ENCODE measurements at regions not wholly inside any gene's neighbourhood (a gene's known extent, or its start where the extent isn't known, plus 50 kb on each side); places are given as distances from the start of the nearest gene placed in this dataset.
A peak's percentile ranks its signal among the peaks of the same experiment; 100 is the strongest.

DNA sequence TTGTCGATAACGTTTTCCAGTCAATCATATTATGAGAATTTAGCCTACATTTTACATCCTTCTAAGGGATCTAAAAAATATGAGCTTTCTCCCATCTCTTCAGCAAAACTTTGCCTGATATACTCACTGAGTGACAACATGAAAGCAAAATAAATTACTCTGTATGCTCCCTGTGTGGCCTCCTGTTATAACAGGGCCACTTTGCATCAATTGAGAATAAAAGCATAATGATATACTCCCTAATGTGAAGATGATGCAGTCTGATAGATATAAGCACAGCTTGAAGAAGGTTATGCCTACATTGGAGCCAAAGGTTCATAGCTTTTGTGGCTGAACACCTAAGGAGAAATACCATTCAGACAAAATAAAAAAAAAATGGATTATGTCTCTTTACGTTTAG, 561.3 kb upstream of the ZNF717 start:
- Histone ChIP-seq H3K27me3 (ENCODE audit: control insufficient read depth, insufficient read depth) (no peaks in the 10 kb centered on the region), H3K9me3 (ENCODE audit: control insufficient read depth, low read length) (no peaks in the 10 kb centered on the region), H3K27ac (ENCODE audit: low read length) (no peak overlapping the region), H3K4me3 (ENCODE audit: low read length) (no peak overlapping the region), H3K4me1 (ENCODE audit: control insufficient read depth, insufficient read depth, low read length) (no peaks in the 10 kb centered on the region)
- ATAC-seq (no peak), DNase-seq (no peak)
- 84% methylated on average over 3 of the region's 3 CpGs for WGBS
- intact Hi-C loops (cut with DNase I) = no loop called here

DNA sequence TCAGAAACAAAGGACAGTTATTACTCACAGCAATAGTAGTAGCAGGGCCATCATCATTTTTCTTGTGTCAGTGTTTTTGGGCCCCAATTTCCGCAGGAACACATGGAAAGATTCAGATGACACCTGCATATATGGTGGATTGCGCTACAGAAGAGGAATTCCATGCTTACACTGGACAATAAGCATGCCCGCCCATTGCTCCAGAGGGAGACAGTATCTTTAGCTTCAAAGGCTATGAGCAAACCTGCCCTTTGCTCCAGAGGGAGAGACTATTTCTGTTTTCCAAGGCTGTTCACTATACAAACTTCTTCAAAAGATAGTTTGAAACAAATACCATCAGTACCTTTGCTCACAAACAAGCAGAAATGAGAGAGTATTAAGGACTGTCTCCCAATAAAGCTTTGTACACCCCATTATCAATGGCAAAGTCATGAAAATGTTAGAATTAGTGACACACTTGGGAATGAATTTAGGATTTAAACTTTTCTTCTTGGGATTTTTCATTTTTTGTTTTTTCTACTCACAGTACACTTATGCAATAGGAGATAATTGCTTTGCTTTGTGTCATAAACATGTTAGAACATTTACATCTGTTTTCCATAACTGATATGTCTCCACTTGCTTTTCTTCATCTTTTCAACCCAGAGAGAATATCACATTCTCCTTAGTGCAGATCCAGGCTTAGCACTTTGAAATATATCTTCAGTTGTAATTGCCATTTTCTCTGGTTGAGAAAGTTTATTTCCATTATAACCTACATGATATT, 564.5 kb upstream of the ZNF717 start:
- H3K4me1 ChIP-seq (ENCODE audit: control insufficient read depth, insufficient read depth, low read length) = no peaks in the 10 kb centered on the region
- intact Hi-C loops (cut with DNase I) = no loop called here
- DNase-seq (no peak), ATAC-seq (no peak)
- H3K9me3 ChIP-seq (ENCODE audit: control insufficient read depth, low read length) = no peaks in the 10 kb centered on the region
- H3K27me3 ChIP-seq (ENCODE audit: control insufficient read depth, insufficient read depth) = no peaks in the 10 kb centered on the region
- no peak overlapping the region for H3K27ac ChIP-seq (ENCODE audit: low read length)
- no peak overlapping the region for H3K4me3 ChIP-seq (ENCODE audit: low read length)
- WGBS = 86% methylated on average over 3 of the region's 3 CpGs

DNA sequence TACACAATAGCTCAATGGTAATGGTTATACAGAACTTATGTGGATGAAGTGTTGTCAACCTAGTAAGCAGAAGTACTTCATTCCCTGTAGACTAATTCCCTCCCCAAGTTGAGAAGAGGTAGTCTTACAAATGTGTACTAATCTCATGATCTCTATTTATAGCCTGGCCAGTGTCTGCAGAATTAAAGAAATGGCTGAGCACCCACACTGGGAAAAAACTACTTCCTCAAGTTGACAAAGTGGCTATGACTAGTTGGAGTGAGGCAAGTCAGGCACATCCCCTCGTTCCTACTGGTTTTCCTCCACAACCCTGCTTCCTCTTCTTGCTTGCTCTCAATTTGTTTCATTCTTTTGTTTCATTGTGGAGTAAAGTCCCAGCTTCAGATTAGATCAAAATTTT, 566.7 kb upstream of the ZNF717 start:
- no peak for ATAC-seq
- intact Hi-C loops (cut with DNase I) = no loop called here
- H3K9me3 ChIP-seq (ENCODE audit: control insufficient read depth, low read length) = no peaks in the 10 kb centered on the region
- no peaks in the 10 kb centered on the region for H3K4me1 ChIP-seq (ENCODE audit: control insufficient read depth, insufficient read depth, low read length)
- WGBS = 51% methylated on average over 1 of the region's 1 CpG
- no peak overlapping the region for H3K27ac ChIP-seq (ENCODE audit: low read length)
- no peaks in the 10 kb centered on the region for H3K27me3 ChIP-seq (ENCODE audit: control insufficient read depth, insufficient read depth)
- no peak overlapping the region for H3K4me3 ChIP-seq (ENCODE audit: low read length)
- DNase-seq = no peak

DNA sequence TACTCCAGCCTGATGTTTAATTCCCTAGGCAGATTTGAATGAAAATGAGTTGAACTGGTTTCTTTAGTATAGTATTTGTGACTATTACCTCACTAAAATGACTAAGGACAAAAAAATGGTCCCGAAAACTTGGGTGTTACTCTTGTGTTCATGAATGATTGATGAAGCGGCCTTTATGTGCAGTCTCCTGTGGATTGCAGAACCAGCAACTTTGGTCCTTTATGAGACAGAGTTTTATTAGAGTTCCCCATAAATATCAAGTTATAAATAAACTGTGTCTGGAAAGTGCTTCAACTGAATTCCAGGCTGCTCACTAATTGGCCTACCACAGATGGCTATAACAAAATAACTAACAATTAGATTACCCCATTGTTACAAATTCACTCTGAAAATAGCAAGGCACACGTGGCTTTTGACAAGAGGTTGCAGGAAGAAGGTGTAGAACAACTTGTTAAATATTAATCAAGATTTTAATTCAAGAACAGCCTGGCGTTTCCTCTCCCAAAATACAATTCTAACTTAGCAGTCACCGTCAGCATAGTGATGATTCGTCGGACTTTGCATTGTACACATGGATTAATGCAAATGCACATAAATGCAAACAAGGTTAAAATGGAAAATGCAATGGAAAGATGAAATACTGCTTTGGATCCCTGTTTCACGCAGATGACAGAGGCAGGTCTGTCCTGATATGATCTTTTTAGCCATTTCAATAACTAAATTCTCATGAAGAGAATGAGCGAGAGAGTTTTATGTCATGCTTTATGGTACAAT, 567.3 kb upstream of the ZNF717 start:
- ATAC-seq (no peak), DNase-seq (no peak)
- H3K27me3 ChIP-seq (ENCODE audit: control insufficient read depth, insufficient read depth) = no peaks in the 10 kb centered on the region
- H3K4me3 ChIP-seq (ENCODE audit: low read length) = no peak overlapping the region
- WGBS = 79% methylated on average over 9 of the region's 9 CpGs
- intact Hi-C loops (cut with DNase I) = no loop called here
- no peaks in the 10 kb centered on the region for H3K4me1 ChIP-seq (ENCODE audit: control insufficient read depth, insufficient read depth, low read length)
- no peak overlapping the region for H3K27ac ChIP-seq (ENCODE audit: low read length)
- H3K9me3 ChIP-seq (ENCODE audit: control insufficient read depth, low read length) = no peaks in the 10 kb centered on the region

DNA sequence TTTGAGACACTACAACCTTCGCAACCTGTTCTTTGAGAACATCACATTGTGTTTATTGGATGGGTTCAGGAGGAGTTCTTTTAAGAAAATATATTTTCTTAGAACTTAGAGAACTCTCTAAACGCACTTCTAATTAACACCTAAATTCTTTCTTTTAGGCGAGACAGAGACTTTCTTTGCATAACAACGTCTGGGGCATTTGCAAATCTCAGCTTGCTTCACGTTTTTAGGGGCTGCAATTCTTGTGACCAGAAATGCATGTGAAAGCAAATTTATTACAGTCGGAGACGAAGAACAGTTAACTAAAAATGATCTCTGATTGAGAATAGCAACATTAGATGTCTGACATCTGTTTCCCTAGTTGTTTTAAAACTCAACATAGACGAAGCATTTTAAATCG, 568.3 kb upstream of the ZNF717 start:
- no peaks in the 10 kb centered on the region for H3K27me3 ChIP-seq (ENCODE audit: control insufficient read depth, insufficient read depth)
- no peak overlapping the region for H3K4me3 ChIP-seq (ENCODE audit: low read length)
- no peaks in the 10 kb centered on the region for H3K4me1 ChIP-seq (ENCODE audit: control insufficient read depth, insufficient read depth, low read length)
- WGBS = 55% methylated on average over 9 of the region's 9 CpGs
- H3K9me3 ChIP-seq (ENCODE audit: control insufficient read depth, low read length) = no peaks in the 10 kb centered on the region
- DNase-seq (no peak), ATAC-seq (no peak)
- intact Hi-C loops (cut with DNase I) = no loop called here
- H3K27ac ChIP-seq (ENCODE audit: low read length) = no peak overlapping the region

DNA sequence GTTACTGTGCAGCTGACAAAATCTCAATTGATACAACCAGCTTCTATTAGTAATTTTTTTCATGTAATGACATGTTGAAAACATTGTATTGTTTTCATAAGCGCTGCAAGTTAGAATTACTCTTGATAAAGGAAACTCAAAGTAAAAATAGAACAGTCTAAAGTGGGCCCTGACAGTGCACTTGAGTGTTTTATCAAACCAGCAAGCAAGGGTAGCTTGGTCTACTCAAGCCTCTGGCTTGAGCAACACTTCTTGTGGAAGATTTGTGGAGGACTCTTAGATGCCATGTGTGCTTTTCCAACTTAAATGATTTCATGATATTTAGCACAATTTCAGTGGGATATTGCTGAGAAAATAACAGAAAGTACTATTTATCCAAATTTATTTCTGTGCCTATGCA, 575.7 kb upstream of the ZNF717 start:
- peak in 1 of 2 donors; percentile 67 for ATAC-seq
- Histone ChIP-seq H3K27ac (ENCODE audit: low read length) (no peak overlapping the region), H3K27me3 (ENCODE audit: control insufficient read depth, insufficient read depth) (no peaks in the 10 kb centered on the region), H3K4me3 (ENCODE audit: low read length) (no peak overlapping the region), H3K4me1 (ENCODE audit: control insufficient read depth, insufficient read depth, low read length) (no peaks in the 10 kb centered on the region), H3K9me3 (ENCODE audit: control insufficient read depth, low read length) (no peaks in the 10 kb centered on the region)
- intact Hi-C loops (cut with DNase I) = loop anchor here in 2 of 4 donors (10.0 kb wide), 2 partner anchors 214 to 224 kb away; no protein-coding TSS in a partner anchor
- no peak for DNase-seq
- WGBS = 32% methylated on average over 1 of the region's 1 CpG

DNA sequence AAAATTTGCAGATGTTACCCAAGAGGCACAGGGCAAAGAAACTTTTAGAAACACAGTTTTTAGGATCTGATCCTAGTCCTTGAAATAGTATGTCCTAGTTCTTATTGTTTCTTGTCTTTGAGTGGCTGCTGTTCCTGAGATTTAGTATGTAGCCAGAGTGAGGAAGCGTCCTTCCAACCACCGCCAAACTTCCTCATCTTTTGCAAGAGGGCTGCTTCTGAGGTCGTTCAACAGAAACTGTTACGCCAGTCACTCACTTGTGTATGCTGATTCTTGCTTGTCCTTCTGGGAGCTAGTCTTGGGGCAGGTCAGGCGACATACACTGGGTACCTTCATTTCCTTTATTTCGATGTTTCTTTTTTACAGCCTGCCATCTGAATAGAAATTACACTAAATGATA, 577.3 kb upstream of the ZNF717 start:
- Histone ChIP-seq H3K9me3 (ENCODE audit: control insufficient read depth, low read length) (no peaks in the 10 kb centered on the region), H3K27ac (ENCODE audit: low read length) (no peak overlapping the region), H3K27me3 (ENCODE audit: control insufficient read depth, insufficient read depth) (no peaks in the 10 kb centered on the region), H3K4me3 (ENCODE audit: low read length) (no peak overlapping the region), H3K4me1 (ENCODE audit: control insufficient read depth, insufficient read depth, low read length) (no peaks in the 10 kb centered on the region)
- 74% methylated on average over 6 of the region's 6 CpGs for WGBS
- intact Hi-C loops (cut with DNase I) = loop anchor here in 2 of 4 donors (10.0 kb wide), 2 partner anchors 212 to 222 kb away; no protein-coding TSS in a partner anchor
- ATAC-seq (no peak), DNase-seq (no peak)

DNA sequence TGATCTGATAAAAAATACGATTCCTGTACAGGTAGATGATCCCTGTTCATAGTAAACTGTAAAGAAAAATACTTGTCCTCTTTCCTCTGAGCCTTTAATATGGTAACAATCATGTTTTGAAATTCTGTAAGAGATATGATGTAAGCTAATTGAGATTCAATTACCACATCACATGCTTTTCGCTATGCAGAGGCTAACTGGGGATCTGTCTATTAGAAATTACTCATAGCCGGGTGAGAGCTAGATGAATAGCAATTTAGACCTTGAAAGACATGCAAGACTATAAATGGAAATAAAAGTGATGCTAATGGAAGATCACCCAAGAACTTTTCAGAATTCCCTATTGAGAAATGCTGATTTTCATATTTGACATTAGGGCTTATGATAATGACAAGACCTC, 579.9 kb upstream of the ZNF717 start:
- DNase-seq (no peak), ATAC-seq (no peak)
- no peak overlapping the region for H3K4me3 ChIP-seq (ENCODE audit: low read length)
- no peaks in the 10 kb centered on the region for H3K9me3 ChIP-seq (ENCODE audit: control insufficient read depth, low read length)
- H3K27ac ChIP-seq (ENCODE audit: low read length) = no peak overlapping the region
- H3K27me3 ChIP-seq (ENCODE audit: control insufficient read depth, insufficient read depth) = no peaks in the 10 kb centered on the region
- intact Hi-C loops (cut with DNase I) = loop anchor here in 2 of 4 donors (10.0 kb wide), 2 partner anchors 210 to 220 kb away; no protein-coding TSS in a partner anchor
- no peaks in the 10 kb centered on the region for H3K4me1 ChIP-seq (ENCODE audit: control insufficient read depth, insufficient read depth, low read length)
- 84% methylated on average over 3 of the region's 3 CpGs for WGBS

DNA sequence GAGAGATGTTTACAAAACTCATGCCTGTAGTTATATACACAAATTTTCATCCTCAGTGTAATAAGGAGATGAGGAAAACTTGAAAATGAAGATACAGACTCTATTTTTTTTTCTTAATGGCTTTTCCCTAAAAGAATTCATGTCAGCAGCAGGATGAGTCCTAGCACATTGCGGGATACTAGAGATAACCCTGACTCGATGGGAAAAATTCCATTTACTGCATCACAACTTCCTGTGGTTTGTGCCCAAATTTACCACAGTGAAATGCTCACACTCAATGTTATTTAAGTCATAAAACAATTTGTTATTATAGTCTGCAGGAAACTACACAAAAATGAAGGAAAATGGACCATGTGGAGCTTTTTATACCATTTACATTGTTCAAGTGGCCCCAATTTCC, 581.9 kb upstream of the ZNF717 start:
- ATAC-seq = no peak
- Histone ChIP-seq H3K27ac (ENCODE audit: low read length) (no peak overlapping the region), H3K9me3 (ENCODE audit: control insufficient read depth, low read length) (no peaks in the 10 kb centered on the region), H3K27me3 (ENCODE audit: control insufficient read depth, insufficient read depth) (no peaks in the 10 kb centered on the region), H3K4me1 (ENCODE audit: control insufficient read depth, insufficient read depth, low read length) (no peaks in the 10 kb centered on the region), H3K4me3 (ENCODE audit: low read length) (no peak overlapping the region)
- WGBS = 19% methylated on average over 2 of the region's 2 CpGs
- intact Hi-C loops (cut with DNase I) = loop anchor here in 2 of 4 donors (10.0 kb wide), 2 partner anchors 208 to 218 kb away; no protein-coding TSS in a partner anchor
- DNase-seq = no peak

DNA sequence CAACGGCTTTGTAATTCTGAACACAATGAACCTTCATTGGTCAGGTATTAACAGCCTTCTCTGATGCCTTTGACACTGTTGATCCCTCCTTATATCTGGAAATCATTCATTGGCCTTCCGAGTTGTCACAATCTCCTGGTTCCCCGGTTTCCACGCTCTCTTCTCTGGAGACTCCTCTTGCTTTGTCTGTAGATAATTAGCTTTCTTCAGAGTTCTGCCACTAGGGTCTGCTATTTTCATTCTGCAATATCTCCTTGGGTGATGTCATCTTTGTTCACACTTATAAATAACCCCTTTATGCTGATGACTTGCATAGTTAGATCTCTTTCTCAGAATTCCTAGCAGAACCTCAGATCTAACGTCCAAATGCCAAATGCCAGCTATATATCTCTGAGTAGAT, 583.8 kb upstream of the ZNF717 start:
- intact Hi-C loops (cut with DNase I) = loop anchor here in 2 of 4 donors (10.0 kb wide), 2 partner anchors 206 to 216 kb away; no protein-coding TSS in a partner anchor
- no peaks in the 10 kb centered on the region for H3K27me3 ChIP-seq (ENCODE audit: control insufficient read depth, insufficient read depth)
- DNase-seq (no peak), ATAC-seq (no peak)
- H3K4me1 ChIP-seq (ENCODE audit: control insufficient read depth, insufficient read depth, low read length) = no peaks in the 10 kb centered on the region
- 45% methylated on average over 5 of the region's 5 CpGs for WGBS
- H3K27ac ChIP-seq (ENCODE audit: low read length) = no peak overlapping the region
- no peak overlapping the region for H3K4me3 ChIP-seq (ENCODE audit: low read length)
- H3K9me3 ChIP-seq (ENCODE audit: control insufficient read depth, low read length) = no peaks in the 10 kb centered on the region

DNA sequence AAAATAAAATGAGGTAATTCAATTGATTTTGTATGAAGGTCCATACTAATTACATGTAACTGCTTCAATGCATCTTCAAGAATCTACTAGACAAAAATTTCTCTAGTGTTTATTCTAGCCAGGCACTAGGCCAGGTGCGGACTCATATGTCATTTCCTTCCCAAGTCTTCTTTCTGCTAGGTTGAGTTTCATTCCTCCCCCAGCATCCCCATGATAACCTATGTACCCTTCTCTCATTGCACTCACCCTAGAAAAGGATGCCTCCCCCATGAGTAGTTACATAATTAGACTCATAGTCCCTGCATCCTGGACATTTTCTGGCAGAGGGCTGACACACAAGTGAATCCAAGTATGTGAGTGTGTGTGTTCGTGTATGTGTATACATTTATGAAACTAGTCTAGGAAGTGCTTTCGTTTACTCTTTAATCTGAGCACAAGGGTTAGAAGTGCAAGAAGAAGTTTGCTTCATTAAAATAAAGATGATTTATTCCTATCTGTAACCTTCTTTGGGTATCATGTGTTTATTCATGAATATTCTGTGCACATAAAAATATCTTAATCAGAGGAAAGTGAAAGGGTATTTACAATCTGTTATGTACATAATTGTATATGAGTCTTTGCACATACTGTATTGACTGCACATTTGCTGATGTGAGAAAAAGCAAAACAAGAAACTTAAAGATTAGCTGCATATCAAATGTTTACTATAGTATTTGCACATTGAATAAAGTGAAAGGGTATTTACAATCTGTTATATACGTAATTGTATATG, 585.6 kb upstream of the ZNF717 start:
- intact Hi-C loops (cut with DNase I) = no loop called here
- Histone ChIP-seq H3K4me3 (ENCODE audit: low read length) (no peak overlapping the region), H3K4me1 (ENCODE audit: control insufficient read depth, insufficient read depth, low read length) (no peaks in the 10 kb centered on the region), H3K27ac (ENCODE audit: low read length) (no peak overlapping the region), H3K27me3 (ENCODE audit: control insufficient read depth, insufficient read depth) (no peaks in the 10 kb centered on the region), H3K9me3 (ENCODE audit: control insufficient read depth, low read length) (no peaks in the 10 kb centered on the region)
- WGBS = 60% methylated on average over 4 of the region's 4 CpGs
- ATAC-seq = no peak
- DNase-seq = no peak
